ENCODE measurements at regions not wholly inside any gene's neighbourhood (a gene's known extent, or its start where the extent isn't known, plus 50 kb on each side); places are given as distances from the start of the nearest gene placed in this dataset.

DNA sequence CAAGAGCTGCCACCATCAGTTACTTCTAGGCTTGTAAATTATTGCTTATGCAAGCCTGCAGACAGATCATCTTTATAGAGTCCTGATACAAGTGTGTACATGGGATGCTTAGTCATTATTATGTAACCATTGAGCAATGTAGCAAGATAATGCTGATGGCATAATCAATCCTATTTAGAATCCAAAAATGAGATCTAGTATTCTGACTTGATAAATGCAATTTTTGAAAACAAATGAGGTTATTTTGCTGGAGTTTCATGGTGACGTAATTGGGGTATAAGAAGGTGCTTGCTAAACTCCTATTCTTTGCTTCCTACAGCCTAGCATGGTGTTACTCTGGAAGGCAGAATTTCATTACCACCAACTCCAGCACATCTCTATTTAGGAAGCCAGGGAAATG lies 801.7 kb upstream of the PRMT6 start:
- TF ChIP-seq, protein P1, sequence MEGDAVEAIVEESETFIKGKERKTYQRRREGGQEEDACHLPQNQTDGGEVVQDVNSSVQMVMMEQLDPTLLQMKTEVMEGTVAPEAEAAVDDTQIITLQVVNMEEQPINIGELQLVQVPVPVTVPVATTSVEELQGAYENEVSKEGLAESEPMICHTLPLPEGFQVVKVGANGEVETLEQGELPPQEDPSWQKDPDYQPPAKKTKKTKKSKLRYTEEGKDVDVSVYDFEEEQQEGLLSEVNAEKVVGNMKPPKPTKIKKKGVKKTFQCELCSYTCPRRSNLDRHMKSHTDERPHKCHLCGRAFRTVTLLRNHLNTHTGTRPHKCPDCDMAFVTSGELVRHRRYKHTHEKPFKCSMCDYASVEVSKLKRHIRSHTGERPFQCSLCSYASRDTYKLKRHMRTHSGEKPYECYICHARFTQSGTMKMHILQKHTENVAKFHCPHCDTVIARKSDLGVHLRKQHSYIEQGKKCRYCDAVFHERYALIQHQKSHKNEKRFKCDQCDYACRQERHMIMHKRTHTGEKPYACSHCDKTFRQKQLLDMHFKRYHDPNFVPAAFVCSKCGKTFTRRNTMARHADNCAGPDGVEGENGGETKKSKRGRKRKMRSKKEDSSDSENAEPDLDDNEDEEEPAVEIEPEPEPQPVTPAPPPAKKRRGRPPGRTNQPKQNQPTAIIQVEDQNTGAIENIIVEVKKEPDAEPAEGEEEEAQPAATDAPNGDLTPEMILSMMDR (IDR thresholded peaks at IDR 0.05): no peak
- no peak for TF ChIP-seq POLR2AphosphoS5 (IDR thresholded peaks at IDR 0.05; ENCODE audit: low read depth, low read length)
- TF ChIP-seq, protein P2, sequence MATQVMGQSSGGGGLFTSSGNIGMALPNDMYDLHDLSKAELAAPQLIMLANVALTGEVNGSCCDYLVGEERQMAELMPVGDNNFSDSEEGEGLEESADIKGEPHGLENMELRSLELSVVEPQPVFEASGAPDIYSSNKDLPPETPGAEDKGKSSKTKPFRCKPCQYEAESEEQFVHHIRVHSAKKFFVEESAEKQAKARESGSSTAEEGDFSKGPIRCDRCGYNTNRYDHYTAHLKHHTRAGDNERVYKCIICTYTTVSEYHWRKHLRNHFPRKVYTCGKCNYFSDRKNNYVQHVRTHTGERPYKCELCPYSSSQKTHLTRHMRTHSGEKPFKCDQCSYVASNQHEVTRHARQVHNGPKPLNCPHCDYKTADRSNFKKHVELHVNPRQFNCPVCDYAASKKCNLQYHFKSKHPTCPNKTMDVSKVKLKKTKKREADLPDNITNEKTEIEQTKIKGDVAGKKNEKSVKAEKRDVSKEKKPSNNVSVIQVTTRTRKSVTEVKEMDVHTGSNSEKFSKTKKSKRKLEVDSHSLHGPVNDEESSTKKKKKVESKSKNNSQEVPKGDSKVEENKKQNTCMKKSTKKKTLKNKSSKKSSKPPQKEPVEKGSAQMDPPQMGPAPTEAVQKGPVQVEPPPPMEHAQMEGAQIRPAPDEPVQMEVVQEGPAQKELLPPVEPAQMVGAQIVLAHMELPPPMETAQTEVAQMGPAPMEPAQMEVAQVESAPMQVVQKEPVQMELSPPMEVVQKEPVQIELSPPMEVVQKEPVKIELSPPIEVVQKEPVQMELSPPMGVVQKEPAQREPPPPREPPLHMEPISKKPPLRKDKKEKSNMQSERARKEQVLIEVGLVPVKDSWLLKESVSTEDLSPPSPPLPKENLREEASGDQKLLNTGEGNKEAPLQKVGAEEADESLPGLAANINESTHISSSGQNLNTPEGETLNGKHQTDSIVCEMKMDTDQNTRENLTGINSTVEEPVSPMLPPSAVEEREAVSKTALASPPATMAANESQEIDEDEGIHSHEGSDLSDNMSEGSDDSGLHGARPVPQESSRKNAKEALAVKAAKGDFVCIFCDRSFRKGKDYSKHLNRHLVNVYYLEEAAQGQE (IDR thresholded peaks at IDR 0.05; ENCODE audit: insufficient read depth in 1 of 2, low read depth in 2 of 2, low read length in 1 of 2): no peak
- CTCF ChIA-PET: no interaction called here
- POLR2A ChIA-PET: no interaction called here
- intact Hi-C loops (cut with micrococcal nuclease; ENCODE audit: unreplicated experiment) (no loop called here), in situ Hi-C loops (cut with HindIII; ENCODE audit: low pct_unique_long_range_greater_than_20kb, low sequenced_read_pairs) (no loop called here)
- no TSS peak for BruUV-seq (replicated peaks)
- no peaks in the 10 kb centered on the region for H3K4me1 ChIP-seq (ENCODE audit: control insufficient read depth, insufficient read depth, low read length)
- H3K9me3 ChIP-seq (ENCODE audit: control insufficient read depth, insufficient read depth, low read depth, low read length): no peaks in the 10 kb centered on the region
- H3K27me3 ChIP-seq (ENCODE audit: control insufficient read depth, insufficient read depth, low read length): no peaks in the 10 kb centered on the region
- H3K4me3 ChIP-seq (ENCODE audit: low read depth in 2 of 2, low read length in 2 of 2): no peak overlapping the region
- no peaks in the 10 kb centered on the region for H3K36me3 ChIP-seq (ENCODE audit: control insufficient read depth, insufficient read depth, low read length)
- no peak for DNase-seq (ENCODE audit: low read depth, low spot score)
- H3K27ac ChIP-seq (ENCODE audit: low read length): no peak overlapping the region
- ATAC-seq: no peak

DNA sequence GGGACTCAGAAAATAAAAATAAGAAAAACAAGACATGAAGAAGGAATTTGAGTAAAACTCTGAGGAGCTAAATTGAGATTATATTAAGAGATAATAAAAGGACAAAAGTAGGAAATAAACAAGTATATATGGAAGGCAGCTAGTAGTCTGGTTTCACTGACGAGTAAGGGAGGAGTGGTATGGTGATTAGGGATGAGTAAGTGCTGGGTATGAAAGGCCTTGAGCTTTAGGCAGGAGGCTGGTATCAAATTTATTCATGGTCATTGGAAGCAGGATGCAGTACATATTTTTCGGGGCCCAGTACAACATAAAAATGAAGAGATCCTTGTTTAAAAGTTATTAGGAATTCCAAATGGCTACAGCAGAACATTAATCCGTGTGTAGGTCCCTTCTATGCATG lies 789.7 kb upstream of the PRMT6 start:
- intact Hi-C loops (cut with micrococcal nuclease; ENCODE audit: unreplicated experiment) (no loop called here), in situ Hi-C loops (cut with HindIII; ENCODE audit: low pct_unique_long_range_greater_than_20kb, low sequenced_read_pairs) (no loop called here)
- ChIA-PET CTCF (no interaction called here), POLR2A (no interaction called here)
- Histone ChIP-seq H3K27me3 (ENCODE audit: control insufficient read depth, insufficient read depth, low read length) (no peaks in the 10 kb centered on the region), H3K27ac (ENCODE audit: low read length) (no peak overlapping the region), H3K4me3 (ENCODE audit: low read depth in 2 of 2, low read length in 2 of 2) (no peak overlapping the region), H3K4me1 (ENCODE audit: control insufficient read depth, insufficient read depth, low read length) (no peaks in the 10 kb centered on the region), H3K9me3 (ENCODE audit: control insufficient read depth, insufficient read depth, low read depth, low read length) (no peaks in the 10 kb centered on the region), H3K36me3 (ENCODE audit: control insufficient read depth, insufficient read depth, low read length) (no peaks in the 10 kb centered on the region)
- DNase-seq (ENCODE audit: low read depth, low spot score) (no peak), ATAC-seq (no peak)
- BruUV-seq (replicated peaks): no TSS peak
- TF ChIP-seq, protein P1 (IDR thresholded peaks at IDR 0.05): no peak
- TF ChIP-seq TCF7L2 (IDR thresholded peaks at IDR 0.05; ENCODE audit: low read depth, low read length) (no peak), POLR2AphosphoS5 (IDR thresholded peaks at IDR 0.05; ENCODE audit: low read depth, low read length) (no peak), SIN3A (IDR thresholded peaks at IDR 0.05; ENCODE audit: borderline replicate concordance, insufficient read depth, low read depth, low read length) (no peak)
- TF ChIP-seq, protein P2 (IDR thresholded peaks at IDR 0.05; ENCODE audit: insufficient read depth in 1 of 2, low read depth in 2 of 2, low read length in 1 of 2): no peak

Measured in Panc1 (cell line).